A172 (cell line): ENCODE measurements at regions not wholly inside any gene's neighbourhood (a gene's known extent, or its start where the extent isn't known, plus 50 kb on each side); places are given as distances from the start of the nearest gene placed in this dataset.
A peak's percentile ranks its signal among the peaks of the same experiment; 100 is the strongest.

Experiments
- DNase-seq: peaks from one replicate; pipeline ENCODE4 v3.0.0-alpha.2; 2015; ENCODE audit warnings: low spot score

DNA sequence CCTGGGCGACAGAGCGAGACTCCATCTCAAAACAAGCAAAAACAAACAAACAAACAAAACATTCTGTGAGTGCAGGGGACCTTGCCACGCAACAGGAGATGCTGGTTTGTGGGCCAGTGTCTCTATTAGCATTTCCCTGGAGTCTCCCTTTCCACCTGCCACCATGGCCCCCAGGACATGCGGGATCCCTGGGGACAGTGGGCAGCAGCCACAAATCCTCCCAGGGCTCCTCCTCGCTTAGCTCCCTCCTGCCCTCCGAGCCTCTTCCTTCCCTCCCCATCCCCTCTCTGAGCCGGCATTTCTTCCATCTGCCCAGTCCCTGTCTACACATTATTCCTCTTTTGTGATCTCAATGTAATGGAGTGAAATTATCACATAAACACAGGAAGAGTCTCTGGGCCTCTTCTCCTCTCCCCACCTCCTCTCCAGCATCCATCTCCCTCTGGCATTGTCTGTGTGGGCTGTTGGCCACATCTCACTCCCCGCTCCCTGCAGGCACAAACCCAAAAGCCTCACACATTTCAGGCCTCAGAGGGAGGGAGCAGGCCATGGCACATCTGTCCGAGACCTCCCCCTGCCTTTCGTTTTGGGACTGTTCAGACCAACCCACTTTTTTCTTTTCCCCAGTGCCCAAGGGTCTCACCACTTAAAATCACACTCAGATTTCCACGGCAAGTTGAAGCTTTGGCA is 144.3 kb downstream of the MIS18A start:
- no peak for DNase-seq

DNA sequence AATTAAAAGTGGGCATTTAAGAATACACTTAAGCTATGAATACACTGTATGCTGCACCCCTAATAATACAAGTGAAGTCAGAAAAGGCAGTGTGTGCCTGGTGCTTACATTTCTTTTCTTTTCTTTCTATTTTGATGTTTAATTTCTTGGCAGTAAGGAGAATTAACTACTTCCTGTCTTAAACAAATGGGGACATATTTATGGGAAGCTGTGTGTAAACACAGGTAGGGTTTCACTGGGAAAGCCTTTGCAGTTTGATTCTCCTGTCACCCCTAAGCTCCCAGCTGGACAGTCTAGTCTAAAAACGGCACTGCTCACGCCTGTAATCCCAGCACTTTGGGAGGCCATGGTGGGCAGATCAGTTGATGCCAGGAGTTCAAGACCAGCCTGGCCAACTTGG is 146.0 kb downstream of the MIS18A start:
- peak; percentile 10 for DNase-seq

DNA sequence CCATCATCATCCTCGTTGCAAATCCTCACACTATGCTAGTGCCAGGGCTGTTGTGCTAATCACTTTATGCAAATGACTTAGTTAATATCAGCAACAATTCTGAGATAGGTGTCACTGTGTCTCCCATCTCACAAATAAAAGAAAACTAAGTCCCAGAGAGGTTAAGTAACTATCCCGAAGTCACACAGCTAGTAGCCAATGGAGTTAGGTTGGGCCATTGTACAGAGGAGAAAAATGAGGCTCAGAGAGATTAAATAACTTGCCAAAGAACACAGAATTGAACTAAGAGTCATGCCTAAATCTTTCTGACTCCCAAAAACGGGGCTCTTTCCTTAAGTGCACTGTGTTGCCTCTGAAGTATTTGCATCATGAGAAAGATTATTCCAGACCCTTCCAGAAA is 146.4 kb downstream of the MIS18A start:
- DNase-seq, result no peak

DNA sequence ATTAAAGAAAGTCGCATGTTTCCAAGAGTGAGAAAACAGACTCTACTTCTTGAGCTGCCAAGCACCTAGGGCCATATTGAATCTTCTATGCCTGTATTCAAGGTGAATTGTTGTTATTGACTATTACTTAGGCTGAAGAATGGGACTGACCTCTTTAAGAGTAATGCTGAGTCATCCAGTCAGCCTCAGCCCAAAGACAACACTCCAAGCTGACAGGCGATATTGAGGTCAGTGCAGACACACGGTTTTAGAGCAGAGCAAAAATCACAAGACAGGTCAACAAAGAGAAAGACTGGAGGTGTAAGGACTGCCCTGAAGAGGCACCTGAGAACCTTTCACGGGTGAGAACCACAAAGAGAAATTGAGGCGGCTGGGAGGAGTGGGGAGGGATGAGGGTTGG is 146.9 kb downstream of the MIS18A start:
- peak; percentile 52 for DNase-seq

DNA sequence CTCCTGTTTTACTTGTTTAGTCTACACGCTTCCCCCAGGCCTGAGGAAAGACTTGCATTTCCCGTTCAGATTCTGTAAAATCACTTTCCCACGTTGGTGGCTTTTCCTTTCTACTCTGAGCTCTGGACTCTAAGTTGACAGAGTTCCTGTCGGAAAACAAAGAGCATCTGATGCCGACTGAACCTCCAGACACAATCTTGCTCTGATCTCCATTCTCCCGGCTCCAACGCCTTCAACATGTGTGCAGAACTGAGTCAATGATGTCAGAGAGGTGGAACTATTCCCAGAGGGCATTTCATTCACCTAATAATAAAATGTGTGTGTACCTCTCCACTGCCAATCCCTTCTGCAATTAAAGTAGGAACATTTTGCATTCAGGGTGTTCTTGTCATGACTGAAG is 147.7 kb downstream of the MIS18A start:
- DNase-seq, result no peak

DNA sequence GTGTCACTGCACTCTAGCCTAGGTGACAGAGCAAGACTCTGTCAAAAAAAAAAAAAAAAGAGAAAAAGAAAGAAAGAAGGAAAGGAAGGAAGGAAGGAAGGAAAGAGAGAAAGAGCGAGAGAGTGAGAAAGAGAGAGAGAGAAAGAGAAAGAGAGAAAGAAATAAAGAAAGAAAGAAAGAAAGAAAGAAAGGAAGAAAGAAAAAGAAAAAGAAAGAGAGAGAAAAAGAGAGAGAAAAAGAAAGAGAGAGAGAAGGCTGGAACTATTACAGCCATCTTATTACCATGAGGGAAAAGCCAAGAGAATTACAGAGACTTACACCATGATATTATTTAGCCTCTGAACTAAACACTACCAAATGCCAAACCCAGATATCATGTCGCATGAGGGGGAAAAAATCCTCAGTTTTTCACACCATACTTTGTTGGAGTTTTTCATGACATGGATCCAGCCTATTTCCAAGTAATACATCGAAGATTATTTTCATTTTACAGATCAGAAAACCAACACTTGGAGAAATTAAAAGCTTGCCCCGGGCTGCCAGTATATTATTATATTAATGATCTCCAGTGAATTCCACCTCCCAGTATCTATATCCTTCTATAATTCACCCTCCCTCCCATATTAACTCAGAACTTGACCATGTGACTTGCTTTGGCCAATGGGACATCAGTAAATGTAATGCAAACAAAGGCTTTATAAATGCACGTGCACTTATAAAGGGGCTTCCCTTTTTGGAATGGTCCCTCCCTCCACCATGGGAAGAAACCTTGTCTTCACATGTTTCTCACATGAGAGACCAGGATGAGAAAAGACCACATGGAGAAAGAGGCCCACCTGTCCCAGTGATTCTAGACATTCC is 148.6 kb downstream of the MIS18A start:
- no peak for DNase-seq

DNA sequence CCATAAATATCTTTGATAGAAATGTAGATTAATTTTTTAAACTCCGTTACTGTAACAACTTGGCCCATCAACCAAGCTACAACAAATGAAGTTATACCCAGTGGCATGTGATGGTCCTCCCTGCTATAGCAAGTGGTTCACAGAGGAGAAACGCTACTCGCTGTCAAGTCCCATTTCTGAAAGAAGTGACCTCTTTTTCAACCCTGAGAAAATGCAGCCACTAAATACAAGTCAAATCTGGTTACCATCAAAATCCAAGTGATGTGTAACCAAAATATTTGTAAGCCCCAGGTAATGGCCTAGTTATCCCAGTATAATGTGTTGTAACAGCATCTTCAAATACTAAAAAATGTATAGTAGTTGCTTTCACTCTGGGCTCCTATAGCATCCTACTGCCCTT is 151.8 kb downstream of the MIS18A start:
- no peak for DNase-seq

DNA sequence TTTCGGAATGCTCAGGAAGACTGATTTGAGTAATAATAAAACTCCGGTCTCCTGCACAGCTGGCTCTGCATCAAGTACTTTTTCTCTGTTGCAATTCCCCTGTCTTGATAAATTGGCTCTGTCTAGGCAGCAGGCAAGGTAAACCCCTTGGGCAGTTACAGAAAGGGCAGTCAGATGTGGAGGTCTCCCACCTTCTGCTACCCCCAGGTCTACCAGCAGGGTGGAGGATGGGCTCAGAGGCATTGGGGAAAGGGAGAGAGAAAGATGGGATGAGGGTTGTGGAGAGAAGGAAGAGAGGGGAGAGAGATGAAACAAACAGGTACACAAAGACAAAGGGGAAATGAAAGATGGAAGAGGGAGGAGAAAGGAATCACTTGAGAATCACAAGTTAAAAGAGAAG is 156.8 kb downstream of the MIS18A start:
- no peak for DNase-seq

DNA sequence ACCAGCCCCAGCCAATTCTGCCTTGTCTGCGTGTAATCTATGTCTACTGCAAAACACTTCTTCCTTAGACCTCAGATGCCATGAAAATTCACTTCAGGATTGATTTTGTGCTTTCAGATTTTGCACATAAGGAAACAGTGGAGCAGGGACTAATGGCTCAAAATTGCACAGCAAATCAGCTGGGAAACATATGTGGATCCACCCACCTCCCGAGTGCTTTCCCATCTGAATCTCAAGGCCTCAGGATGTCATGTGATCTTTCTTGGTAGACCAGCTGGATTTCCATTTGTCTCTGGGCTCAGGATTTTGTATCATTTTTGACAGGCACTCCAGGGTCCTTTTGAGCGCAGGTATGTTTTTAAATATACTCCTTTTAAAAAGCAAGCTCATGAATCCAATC is 158.6 kb downstream of the MIS18A start:
- DNase-seq, result no peak

DNA sequence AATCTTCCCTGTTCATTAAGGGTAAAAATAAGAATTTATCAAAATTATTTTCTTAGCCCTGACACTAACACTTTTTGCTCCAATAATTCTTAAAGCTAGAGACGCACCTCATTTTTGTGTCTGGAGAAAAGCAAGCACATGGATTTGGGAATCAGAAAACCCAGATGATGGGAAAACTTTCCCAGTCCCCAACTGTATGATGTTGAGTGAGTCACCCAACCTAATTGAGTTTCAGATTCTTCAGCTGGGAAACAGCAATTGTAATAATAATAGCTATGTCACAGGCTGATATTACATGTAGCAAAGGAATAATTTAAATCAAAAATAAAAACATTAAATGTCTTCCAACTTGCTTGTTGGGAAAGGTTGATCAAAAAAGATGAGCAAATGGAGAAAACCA is 159.0 kb downstream of the MIS18A start:
- no peak for DNase-seq

DNA sequence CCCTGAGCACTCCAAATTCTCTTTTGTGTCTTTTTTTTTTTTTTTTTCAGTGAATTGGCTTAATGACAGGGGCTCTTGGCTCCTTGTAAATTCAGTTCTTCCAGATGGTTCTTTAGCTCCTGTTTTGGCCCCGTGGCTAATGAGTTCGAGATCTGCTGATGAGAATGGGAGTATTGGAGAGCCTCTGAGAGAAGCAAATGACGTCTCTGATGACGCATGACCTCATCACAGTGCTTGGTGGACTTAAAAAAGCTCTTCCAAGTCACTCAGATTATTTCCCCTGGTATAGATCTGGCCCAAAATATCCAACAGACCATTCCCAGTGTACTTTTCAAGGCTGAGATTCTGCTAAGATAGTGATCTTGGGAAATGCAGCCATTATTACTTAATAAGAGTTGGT is 159.5 kb downstream of the MIS18A start:
- no peak for DNase-seq

DNA sequence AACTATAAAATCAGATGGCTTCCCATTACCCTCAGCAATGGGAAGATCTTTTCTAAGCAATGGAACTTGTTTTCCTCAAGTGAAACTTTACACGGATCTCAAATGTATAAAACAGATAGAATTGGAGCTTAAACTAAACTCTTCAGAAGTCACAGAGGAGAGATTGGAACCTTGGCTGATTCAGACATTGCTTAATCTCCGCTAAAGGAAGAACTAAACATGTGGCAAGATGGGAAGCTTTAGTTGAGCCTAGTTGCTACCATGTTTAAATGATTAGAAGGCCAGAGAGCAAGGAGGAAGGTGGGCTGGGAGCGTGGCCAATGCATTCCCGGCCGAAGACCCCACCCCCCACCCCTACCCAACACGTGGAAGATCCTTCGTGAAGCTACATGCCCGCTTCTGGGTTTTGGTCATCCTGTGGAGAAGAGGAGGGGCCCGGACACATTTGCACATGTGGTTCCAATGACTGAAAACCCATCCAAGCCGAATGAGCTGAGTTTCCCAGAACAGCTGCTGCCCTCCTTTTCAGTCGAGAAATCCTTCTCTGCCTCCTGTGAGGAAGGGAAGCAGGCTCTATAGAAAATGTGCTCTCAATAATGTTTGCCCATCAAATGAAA is 164.3 kb downstream of the MIS18A start:
- DNase-seq, result no peak

DNA sequence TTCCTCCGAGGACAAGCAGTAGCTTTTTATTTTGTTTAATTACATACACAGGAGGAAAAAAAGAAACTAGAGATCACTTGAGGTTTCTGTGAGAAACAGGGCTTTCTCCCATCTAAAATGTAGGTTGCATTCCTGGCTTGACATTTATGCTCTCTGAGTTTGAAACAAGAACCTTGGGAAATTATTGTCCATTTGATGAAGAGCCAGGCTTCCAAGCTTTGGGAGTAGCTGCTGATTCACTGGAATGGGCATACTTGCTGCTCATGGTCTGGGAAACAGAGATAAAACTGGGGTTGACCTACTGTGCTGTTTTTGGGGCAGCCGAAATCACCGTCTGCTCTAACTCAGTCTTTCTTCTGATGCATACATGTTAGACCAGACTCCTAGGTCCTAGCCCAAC is 165.4 kb downstream of the MIS18A start:
- no peak for DNase-seq

DNA sequence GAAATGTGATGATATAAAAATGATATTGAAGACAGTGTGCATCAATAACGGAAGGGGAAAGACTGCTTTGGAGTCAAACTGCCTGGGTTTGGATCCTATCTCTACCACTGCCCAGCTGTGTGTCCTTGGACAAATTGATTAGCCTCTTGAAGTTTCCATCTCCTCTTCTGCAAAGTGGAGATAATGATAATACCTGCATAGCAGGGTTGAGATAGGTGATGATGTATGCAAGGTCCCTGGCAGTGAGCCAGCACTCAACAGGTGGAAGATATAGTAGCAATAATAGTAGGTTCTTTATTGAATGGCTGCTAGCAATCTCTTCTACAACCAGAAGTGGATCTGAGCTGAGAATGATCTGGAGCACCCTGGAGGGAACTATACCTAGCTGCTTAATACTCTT is 166.7 kb downstream of the MIS18A start:
- no peak for DNase-seq

DNA sequence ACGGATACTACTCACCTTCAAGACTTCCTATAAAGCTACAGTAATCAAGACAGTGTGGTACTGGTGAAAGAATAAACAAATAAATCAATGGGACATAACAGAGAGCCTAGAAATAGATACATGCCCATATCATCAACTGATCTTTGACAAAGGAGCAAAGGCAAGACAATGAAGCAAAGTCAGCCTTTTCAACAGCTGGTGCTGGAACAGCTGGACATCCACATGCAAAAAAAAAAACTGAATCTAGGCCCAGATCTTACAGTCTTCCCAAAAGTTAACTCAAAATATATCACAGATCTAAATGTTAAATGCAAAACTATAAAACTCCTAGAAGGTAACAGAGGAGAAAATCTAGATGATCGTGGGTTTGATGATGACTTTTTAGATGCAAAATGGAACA is 170.3 kb downstream of the MIS18A start:
- no peak for DNase-seq

DNA sequence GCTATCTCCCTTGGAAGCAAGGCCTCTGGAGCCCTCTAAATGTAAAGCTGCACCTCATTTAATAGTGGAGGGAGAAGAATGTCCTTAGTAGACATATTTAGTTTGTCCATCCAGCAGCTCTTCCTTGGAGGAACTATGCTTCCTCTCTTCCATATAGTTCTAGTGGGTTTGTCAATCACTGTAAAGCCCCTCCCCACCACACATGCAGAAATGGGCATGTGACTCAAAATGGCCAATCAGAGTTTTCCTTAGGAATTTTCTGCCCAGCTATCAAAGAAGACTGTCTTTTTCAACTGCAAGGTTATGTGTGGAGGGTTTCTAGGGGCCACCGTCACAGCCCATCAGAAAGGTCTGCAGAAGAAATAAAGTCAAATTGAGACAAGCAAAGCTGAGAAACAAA is 175.5 kb downstream of the MIS18A start:
- no peak for DNase-seq

DNA sequence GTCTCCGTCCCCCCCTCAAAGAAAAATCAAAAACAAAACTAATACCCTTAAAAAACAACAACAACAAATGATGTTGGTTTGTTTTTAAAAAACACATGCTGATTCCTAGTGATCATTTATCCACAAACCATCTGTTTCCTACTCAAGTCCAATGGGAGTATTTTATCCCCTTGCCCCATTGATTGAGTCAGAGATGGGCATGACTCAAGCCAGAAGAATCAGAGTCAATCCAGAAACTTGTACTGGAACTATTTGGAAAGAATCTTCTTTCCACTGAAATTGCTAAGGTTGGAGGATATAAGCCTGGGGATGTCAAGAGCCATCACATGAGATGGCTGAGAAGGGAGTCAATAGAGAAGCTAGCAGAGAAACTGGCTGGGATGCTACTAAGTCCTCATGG is 176.4 kb downstream of the MIS18A start:
- DNase-seq, result no peak

DNA sequence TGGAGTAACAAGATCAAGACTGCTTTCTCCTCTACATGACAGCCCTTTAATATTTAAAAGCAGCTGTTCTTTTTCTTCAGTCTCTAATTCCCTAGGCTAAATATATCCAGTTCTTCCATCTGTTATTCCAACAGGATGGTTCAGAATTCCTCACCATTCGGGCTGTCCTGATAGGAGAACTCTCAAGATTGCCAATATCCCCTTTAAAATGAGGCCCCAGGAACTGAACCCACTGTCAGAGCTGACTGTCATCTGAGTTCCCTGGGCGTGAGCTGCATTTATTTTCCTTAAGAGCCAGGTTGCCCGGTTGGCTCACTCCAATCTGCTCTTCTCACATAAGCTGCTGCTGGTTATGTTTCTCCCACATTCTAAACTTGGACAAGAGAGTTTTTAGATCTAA is 177.6 kb downstream of the MIS18A start:
- DNase-seq, result no peak

DNA sequence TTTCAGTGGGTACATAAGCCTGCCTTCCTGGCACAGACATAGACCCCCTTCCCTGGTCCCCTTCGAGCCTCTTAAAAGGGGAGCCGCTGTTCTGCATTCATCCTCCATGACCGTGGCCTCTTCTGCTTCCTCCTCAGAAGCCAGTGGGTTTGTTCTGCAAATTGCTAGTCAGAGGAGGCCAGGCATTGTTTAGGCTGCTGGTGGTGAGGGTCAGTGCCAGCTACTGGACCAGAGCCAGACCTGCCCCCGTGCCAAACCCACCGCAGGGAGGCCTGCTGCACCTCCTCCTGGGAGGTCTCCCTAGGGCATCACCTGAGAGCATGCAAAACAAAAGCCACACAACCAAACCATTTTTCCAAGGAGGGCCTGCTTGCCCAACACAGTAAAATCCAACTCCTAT is 178.4 kb downstream of the MIS18A start:
- DNase-seq, result no peak

DNA sequence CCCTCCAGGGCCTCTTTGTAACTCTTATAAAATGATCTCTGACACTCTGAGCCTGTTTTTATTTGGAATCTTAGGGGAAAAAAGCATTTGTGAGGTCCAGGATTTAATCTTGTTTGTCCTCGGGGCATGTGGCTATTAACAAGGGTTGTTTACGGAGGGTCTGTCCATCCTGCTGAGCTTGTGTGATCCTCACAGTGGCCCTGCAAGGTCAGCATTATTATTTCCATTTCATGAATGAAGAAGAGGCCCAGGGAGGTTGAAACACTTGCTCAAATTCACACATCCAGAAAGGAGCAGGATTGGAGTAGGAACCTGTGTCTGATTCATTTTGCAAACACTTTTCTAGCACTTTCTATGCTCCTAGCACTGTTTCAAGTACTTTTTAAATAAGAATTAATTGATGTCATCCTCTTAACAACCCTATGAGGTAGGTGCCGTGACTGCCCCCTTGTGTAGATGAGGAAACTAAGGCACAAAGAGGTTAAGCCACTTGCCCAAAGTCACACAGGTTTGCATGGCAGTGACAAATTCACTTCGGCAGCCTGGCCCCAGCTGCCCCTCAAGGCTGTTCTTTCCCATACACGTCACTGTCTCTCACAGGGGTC is 178.9 kb downstream of the MIS18A start:
- DNase-seq, result no peak

DNA sequence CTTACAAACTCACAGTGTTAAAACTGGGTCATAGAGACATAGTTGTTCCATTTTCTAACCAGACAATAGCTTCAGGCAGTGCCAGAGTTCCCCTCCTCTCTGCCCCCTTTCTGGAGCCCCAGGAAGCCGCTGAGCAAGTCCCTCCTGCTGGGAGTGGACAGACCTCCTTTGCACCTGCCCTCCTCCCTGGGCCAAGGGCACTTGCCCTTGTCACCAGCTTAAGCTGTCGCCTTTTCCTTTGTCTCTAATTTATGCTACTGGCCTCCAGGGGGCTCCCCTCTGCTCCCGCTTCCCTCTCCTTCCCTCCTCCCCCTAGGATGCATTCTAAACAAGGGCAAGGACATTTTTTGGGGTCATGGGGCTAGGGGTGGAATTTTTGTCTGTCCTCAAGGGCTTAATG is 182.4 kb downstream of the MIS18A start:
- DNase-seq, result peak; percentile 18

DNA sequence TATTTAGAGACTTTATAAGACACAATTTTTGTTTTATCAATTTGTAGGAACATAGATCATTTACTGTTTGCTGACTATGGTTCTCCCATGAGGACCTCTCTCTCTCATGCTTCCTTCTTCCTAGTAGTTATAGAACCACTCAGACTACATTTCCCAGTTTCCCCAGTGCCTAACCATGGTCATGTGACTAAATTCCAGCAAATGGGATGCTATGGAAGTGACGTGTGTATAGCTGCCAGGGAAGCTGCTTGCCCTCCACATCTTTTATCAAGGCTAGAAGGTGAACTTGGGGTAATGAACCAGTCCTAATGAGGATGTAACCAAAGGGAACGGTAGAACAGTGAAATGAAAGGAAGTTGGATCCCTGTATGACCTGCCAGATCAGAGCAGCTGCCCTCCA is 184.0 kb downstream of the MIS18A start:
- DNase-seq, result peak; percentile 46
